Suprapubic skin (tissue), 4 donors: ENCODE measurements at regions not wholly inside any gene's neighbourhood (a gene's known extent, or its start where the extent isn't known, plus 50 kb on each side); places are given as distances from the start of the nearest gene placed in this dataset.

Source experiments
- DNase-seq, 2 donors: peaks; one replicate each; pipeline ENCODE4 v3.0.0-alpha.2; 2019; ENCODE audit warnings: low spot score in 2 of 2
- H3K27ac ChIP-seq: fragments of 200-600 bp; sonication (generic); one replicate; pipeline ENCODE4 v1.5.1; 2019
- H3K27me3 ChIP-seq: fragments of 200-600 bp; sonication (generic); one replicate; pipeline ENCODE4 v1.5.1; 2019
- H3K36me3 ChIP-seq: fragments of 200-600 bp; sonication (generic); one replicate; pipeline ENCODE4 v1.5.1; 2019
- H3K4me1 ChIP-seq: fragments of 200-600 bp; sonication (generic); one replicate; pipeline ENCODE4 v1.5.1; 2019
- H3K4me3 ChIP-seq: fragments of 200-600 bp; sonication (generic); one replicate; pipeline ENCODE4 v1.5.1; 2019; ENCODE audit warnings: mild to moderate bottlenecking
- H3K9me3 ChIP-seq: fragments of 200-600 bp; sonication (generic); one replicate; pipeline ENCODE4 v1.5.1; 2019
- CTCF ChIP-seq, 2 donors: fragments of 200-600 bp in 1 of 2; fragments of 450-650 bp in 1 of 2; sonication (generic) in 1 of 2; IDR thresholded peaks; one replicate each; pipeline ENCODE4 v1.5.1; 2016 to 2019; ENCODE audit warnings: antibody characterized with exemption in 2 of 2, mild to moderate bottlenecking in 1 of 2, moderate library complexity in 1 of 2
- EP300 ChIP-seq: sonication (generic); formaldehyde crosslinking; IDR thresholded peaks from one replicate; pipeline ENCODE4 v1.6.1; 2017; ENCODE audit warnings: antibody characterized with exemption
- POLR2A ChIP-seq, 2 donors: fragments of 450-650 bp; IDR thresholded peaks; one replicate each; pipeline ENCODE4 v1.6.1; 2017; ENCODE audit warnings: antibody characterized with exemption in 2 of 2, mild to moderate bottlenecking in 2 of 2, moderate library complexity in 2 of 2
- POLR2AphosphoS5 ChIP-seq, 3 donors: sonication (generic); formaldehyde crosslinking; IDR thresholded peaks; one replicate each; pipeline ENCODE4 v1.6.1; 2017; ENCODE audit warnings: antibody characterized with exemption in 3 of 3
- WGBS: methylation state at CpG from one replicate; pipeline ENCODE4 v1.1.5; 2018; 5-methylcytosine and 5-hydroxymethylcytosine counted together

- DNase-seq: no peak
- H3K4me1 ChIP-seq: no peaks in the 10 kb centered on the region
- TF ChIP-seq CTCF (IDR thresholded peaks at IDR 0.05): no peak
- no peak for TF ChIP-seq POLR2AphosphoS5 (IDR thresholded peaks at IDR 0.05)
- no peak for TF ChIP-seq EP300
- TF ChIP-seq POLR2A (IDR thresholded peaks at IDR 0.05): no peak
- no peak overlapping the region for H3K27ac ChIP-seq
- H3K27me3 ChIP-seq: no peaks in the 10 kb centered on the region
- no peaks in the 10 kb centered on the region for H3K36me3 ChIP-seq
- H3K4me3 ChIP-seq: no peak overlapping the region
- WGBS: 100% methylated on average over 1 of the region's 1 CpG
- no peaks in the 10 kb centered on the region for H3K9me3 ChIP-seq
Observed at GRCh38 chr4:100690812-100691211, 173.0 kb upstream of the EMCN start.

GRCh38 chr4:100688368-100688767 is 170.5 kb upstream of the EMCN start:
- DNase-seq: no peak
- WGBS: 89% methylated on average over 2 of the region's 2 CpGs
- H3K27ac ChIP-seq: no peak overlapping the region

GRCh38 chr4:100682477-100683218 is 164.8 kb upstream of the EMCN start:
- no peaks in the 10 kb centered on the region for H3K27me3 ChIP-seq
- H3K27ac ChIP-seq: no peak overlapping the region
- H3K4me1 ChIP-seq: no peaks in the 10 kb centered on the region
- no peaks in the 10 kb centered on the region for H3K36me3 ChIP-seq
- 93% methylated on average over 12 of the region's 12 CpGs for WGBS
- no peaks in the 10 kb centered on the region for H3K9me3 ChIP-seq
- no peak for TF ChIP-seq POLR2A (IDR thresholded peaks at IDR 0.05)
- no peak for TF ChIP-seq POLR2AphosphoS5 (IDR thresholded peaks at IDR 0.05)
- TF ChIP-seq EP300: no peak
- no peak for TF ChIP-seq CTCF (IDR thresholded peaks at IDR 0.05)
- DNase-seq: no peak
- H3K4me3 ChIP-seq: no peak overlapping the region

More at GRCh38 chr4:100688368-100688767, 170.5 kb upstream of the EMCN start:
- H3K9me3 ChIP-seq: no peaks in the 10 kb centered on the region
- no peaks in the 10 kb centered on the region for H3K4me1 ChIP-seq
- H3K4me3 ChIP-seq: no peak overlapping the region
- H3K36me3 ChIP-seq: no peaks in the 10 kb centered on the region
- TF ChIP-seq POLR2A (IDR thresholded peaks at IDR 0.05) (no peak), POLR2AphosphoS5 (IDR thresholded peaks at IDR 0.05) (no peak), EP300 (no peak), CTCF (IDR thresholded peaks at IDR 0.05) (no peak)
- no peaks in the 10 kb centered on the region for H3K27me3 ChIP-seq

GRCh38 chr4:100681289-100681688 is 163.5 kb upstream of the EMCN start:
- H3K9me3 ChIP-seq: no peaks in the 10 kb centered on the region
- no peak overlapping the region for H3K27ac ChIP-seq
- H3K4me3 ChIP-seq: no peak overlapping the region
- no peaks in the 10 kb centered on the region for H3K36me3 ChIP-seq
- no peaks in the 10 kb centered on the region for H3K27me3 ChIP-seq
- no peaks in the 10 kb centered on the region for H3K4me1 ChIP-seq
- TF ChIP-seq POLR2A (IDR thresholded peaks at IDR 0.05) (no peak), POLR2AphosphoS5 (IDR thresholded peaks at IDR 0.05) (no peak), CTCF (IDR thresholded peaks at IDR 0.05) (no peak), EP300 (no peak)
- no peak for DNase-seq
- WGBS: 96% methylated on average over 3 of the region's 3 CpGs

GRCh38 chr4:100679926-100680325 is 162.1 kb upstream of the EMCN start:
- WGBS: 58% methylated on average over 1 of the region's 1 CpG
- Histone ChIP-seq H3K4me3 (no peak overlapping the region), H3K36me3 (no peaks in the 10 kb centered on the region), H3K27ac (no peak overlapping the region), H3K4me1 (no peaks in the 10 kb centered on the region), H3K9me3 (no peaks in the 10 kb centered on the region), H3K27me3 (no peaks in the 10 kb centered on the region)
- no peak for DNase-seq
- TF ChIP-seq POLR2AphosphoS5 (IDR thresholded peaks at IDR 0.05): no peak
- TF ChIP-seq CTCF (IDR thresholded peaks at IDR 0.05): no peak
- TF ChIP-seq POLR2A (IDR thresholded peaks at IDR 0.05): no peak
- no peak for TF ChIP-seq EP300
